AG04450 (cell line): ENCODE measurements at regions not wholly inside any gene's neighbourhood (a gene's known extent, or its start where the extent isn't known, plus 50 kb on each side); places are given as distances from the start of the nearest gene placed in this dataset.

Experiments used
- CTCF ChIA-PET: fragments of 300-600, 350-600 bp; formaldehyde crosslinking; extraction: SDS; loops from one replicate; lab custom pipeline; 2022; ENCODE audit warnings: antibody characterized with exemption, inconsistent platforms; lab: Charles Lee
- POLR2A ChIA-PET: fragments of 350-600 bp; formaldehyde crosslinking; extraction: SDS; loops from one replicate; lab custom pipeline; 2021; ENCODE audit warnings: antibody characterized with exemption, inconsistent platforms; lab: Yijun Ruan, JAX
- DNase-seq: peaks from one replicate; pipeline ENCODE4 v3.0.0-alpha.2; 2011; ENCODE audit warnings: low read depth, low spot score
- H3K27ac ChIP-seq: one replicate; pipeline ENCODE4 v1.5.1; 2012; ENCODE audit warnings: low read depth, low read length, control low read depth
- H3K27me3 ChIP-seq: one replicate; pipeline ENCODE4 v1.6.0; 2012; ENCODE audit warnings: low read length; ENCODE audit not compliant: control insufficient read depth, insufficient read depth
- H3K4me3 ChIP-seq: 2 replicates; pipeline ENCODE4 v1.5.1; 2011; ENCODE audit warnings: mild to moderate bottlenecking, low read depth, low read length, control low read depth
- H3K9me3 ChIP-seq: 2 replicates; pipeline ENCODE4 v1.5.1; 2012; ENCODE audit warnings: low read length; ENCODE audit not compliant: control insufficient read depth, insufficient read depth
- TF ChIP-seq, protein P1 (sequence below): IDR thresholded peaks from 2 replicates; pipeline ENCODE4 v1.5.1; 2011; ENCODE audit warnings: low read depth, low read length, control low read depth, inconsistent platforms

DNA sequence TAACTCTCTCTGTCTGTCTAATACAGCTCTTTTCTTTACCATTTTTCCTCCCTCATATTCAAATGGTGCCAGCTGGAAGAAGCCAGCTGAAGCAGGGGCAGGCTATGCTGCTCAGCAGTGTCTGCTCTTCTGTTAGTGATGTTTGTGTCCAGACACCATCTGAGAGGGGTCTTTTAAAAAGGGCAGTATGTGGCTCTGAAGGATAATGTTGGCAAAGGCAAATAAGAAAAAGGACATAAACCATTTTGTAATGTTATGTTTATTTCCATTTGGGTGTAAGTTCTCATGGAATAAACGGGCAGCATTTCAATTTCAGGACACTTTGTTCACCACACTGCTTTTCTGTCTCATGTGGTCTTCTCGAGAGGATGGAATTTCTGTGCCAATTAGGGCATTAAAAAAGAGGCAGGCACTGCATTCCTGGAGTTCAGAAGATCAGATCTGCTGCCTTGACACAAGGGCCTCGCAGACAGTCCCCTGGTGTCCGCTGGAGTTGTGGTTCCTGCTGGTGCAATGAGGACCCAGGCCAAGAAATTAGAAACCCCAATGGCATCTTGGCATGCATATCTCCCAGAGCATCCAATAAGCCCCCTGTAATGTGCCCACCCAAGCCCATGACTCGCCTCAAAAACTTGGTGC lies 109.0 kb upstream of the ELMO1 start:
- no peak for DNase-seq
- Histone ChIP-seq H3K9me3 (peaks cover 27% of the 10 kb centered on the region), H3K27me3 (no peaks in the 10 kb centered on the region), H3K4me3 (no peak overlapping the region), H3K27ac (no peak overlapping the region)
- POLR2A ChIA-PET: no interaction called here
- CTCF ChIA-PET: no interaction called here
- TF ChIP-seq, protein P1, sequence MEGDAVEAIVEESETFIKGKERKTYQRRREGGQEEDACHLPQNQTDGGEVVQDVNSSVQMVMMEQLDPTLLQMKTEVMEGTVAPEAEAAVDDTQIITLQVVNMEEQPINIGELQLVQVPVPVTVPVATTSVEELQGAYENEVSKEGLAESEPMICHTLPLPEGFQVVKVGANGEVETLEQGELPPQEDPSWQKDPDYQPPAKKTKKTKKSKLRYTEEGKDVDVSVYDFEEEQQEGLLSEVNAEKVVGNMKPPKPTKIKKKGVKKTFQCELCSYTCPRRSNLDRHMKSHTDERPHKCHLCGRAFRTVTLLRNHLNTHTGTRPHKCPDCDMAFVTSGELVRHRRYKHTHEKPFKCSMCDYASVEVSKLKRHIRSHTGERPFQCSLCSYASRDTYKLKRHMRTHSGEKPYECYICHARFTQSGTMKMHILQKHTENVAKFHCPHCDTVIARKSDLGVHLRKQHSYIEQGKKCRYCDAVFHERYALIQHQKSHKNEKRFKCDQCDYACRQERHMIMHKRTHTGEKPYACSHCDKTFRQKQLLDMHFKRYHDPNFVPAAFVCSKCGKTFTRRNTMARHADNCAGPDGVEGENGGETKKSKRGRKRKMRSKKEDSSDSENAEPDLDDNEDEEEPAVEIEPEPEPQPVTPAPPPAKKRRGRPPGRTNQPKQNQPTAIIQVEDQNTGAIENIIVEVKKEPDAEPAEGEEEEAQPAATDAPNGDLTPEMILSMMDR: no peak

DNA sequence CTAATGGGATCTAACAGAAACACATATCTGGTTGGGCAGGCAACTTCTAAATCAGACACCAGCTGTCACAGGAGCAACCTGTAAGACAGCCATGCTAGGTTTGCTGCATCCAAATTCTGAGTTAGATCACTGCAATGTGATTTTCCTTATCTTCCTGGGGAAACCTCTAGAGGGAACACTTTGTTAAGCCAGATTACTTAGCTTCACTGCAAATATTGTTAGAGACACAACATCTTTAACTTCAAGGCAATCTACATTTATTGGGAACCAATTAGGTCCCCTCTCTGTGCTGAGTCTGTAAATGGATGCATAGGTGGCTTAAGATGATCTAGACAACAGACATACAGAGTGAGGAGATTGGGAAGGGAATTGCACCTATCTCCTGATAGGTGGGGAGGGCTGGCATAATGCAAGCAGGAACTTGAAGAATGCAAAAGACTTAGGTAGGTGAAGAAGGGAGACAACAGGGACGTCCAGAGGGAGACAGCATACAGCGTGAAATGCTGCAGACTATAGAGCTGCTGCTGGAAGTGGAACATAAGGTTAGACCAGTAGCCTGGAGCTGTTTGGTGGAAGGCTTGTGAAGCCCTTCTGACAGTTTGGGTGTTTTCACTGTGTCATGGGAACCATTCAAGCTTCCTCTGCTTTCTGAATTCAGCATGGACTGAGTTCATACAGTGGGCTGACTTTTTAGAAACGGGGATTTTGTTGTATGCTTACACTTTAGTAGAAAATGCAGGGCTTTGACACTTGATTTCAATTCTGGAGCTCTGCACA lies 109.8 kb upstream of the ELMO1 start:
- Histone ChIP-seq H3K9me3 (peaks cover 29% of the 10 kb centered on the region), H3K4me3 (no peak overlapping the region), H3K27ac (no peak overlapping the region), H3K27me3 (no peaks in the 10 kb centered on the region)
- TF ChIP-seq, protein P1: no peak
- DNase-seq: no peak
- CTCF ChIA-PET: no interaction called here
- POLR2A ChIA-PET: no interaction called here

DNA sequence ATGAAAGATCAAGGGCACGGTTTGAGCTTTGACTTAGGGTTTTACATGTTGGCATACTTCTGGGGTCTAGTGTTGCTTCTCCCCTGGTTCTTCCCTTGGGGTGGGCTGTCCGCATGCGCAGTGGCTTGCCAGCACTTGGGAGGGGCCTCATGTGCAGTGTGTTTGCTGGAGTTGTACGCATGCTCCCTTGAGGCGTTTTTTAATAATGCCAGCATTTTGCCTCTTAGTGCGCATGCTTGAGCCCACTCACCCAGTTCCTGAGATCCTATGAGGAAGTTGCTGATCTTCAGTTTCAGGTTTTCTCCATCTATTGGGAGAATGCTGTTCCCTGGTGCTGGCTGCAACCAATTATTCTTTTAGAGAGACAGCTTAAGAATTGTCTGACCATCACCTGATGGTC lies 113.4 kb upstream of the GPR141 start:
- Histone ChIP-seq H3K4me3 (no peak overlapping the region), H3K9me3 (peaks cover 30% of the 10 kb centered on the region), H3K27ac (no peak overlapping the region), H3K27me3 (no peaks in the 10 kb centered on the region)
- POLR2A ChIA-PET: no interaction called here
- CTCF ChIA-PET: no interaction called here
- TF ChIP-seq, protein P1: no peak
- DNase-seq: no peak

DNA sequence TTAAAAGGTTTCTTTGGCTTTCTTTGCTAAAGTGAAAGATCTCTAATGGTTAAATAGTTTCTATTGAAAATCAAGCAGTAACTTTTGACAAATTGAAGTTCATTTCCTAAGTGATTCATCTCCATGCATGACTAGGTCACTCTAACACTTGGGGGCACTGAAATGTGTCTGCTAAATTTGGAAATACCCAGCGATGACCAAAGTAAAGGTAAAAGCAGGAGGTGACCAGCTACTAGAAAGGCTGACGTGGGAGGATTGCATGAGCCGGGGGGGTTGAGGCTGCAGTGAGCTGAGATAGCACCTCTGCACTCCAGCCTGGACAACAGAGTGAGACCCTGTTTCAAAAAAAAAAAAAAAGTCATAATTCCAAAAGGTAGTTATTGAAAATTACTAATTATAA lies 111.8 kb upstream of the GPR141 start:
- H3K27me3 ChIP-seq: no peaks in the 10 kb centered on the region
- TF ChIP-seq, protein P1: no peak
- no peak overlapping the region for H3K27ac ChIP-seq
- H3K9me3 ChIP-seq: peaks cover 30% of the 10 kb centered on the region
- no peak overlapping the region for H3K4me3 ChIP-seq
- POLR2A ChIA-PET: no interaction called here
- no peak for DNase-seq
- CTCF ChIA-PET: no interaction called here

DNA sequence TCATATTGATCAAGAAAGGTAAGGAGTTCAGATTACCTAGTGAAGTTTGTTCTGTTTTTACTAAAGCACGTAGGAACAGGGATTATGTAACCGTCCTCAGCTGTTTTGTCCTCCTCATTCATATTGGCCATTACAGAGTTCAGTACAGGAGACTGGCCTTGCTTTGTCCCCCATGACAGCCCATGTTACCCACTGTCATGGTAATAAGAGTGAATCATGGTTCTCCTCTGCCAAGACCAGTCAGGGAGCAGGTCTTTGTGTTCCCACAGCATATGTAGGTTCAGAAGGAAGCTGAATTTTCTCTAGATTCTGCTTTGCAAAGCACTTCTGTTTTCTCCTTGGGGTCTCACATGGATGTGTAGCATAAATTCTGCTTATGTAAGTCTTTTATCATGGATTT lies 106.2 kb upstream of the GPR141 start:
- DNase-seq: no peak
- no peak overlapping the region for H3K27ac ChIP-seq
- no peak overlapping the region for H3K4me3 ChIP-seq
- TF ChIP-seq, protein P1: no peak
- POLR2A ChIA-PET: no interaction called here
- CTCF ChIA-PET: no interaction called here
- no peaks in the 10 kb centered on the region for H3K27me3 ChIP-seq
- H3K9me3 ChIP-seq: peaks cover 13% of the 10 kb centered on the region
